ENCODE measurements at regions not wholly inside any gene's neighbourhood (a gene's known extent, or its start where the extent isn't known, plus 50 kb on each side); places are given as distances from the start of the nearest gene placed in this dataset.

GRCh38 chr17:70232466-70232865, 63.1 kb downstream of the KCNJ2 start:
- H3K27me3 ChIP-seq (ENCODE audit: control insufficient read depth, insufficient read depth, low read length): no peaks in the 10 kb centered on the region
- no peak overlapping the region for H2BK20ac ChIP-seq (ENCODE audit: low read depth, low read length)
- ATAC-seq (ENCODE audit: low read depth) (no peak), DNase-seq (no peak)
- CTCF ChIA-PET: interaction anchor here (1.4 kb wide), 1 partner anchor 15 kb away, joined by 3 read pairs; no protein-coding TSS in a partner anchor
- H3K18ac ChIP-seq (ENCODE audit: low read depth, low read length): no peak overlapping the region
- H3K4ac ChIP-seq (ENCODE audit: low read depth, low read length): no peak overlapping the region
- TF ChIP-seq CTCF (conservative IDR thresholded peaks at IDR 0.05; ENCODE audit: low read depth, low read length): no peak
- no peak overlapping the region for H2BK120ac ChIP-seq (ENCODE audit: low read depth, low read length)
- no CpG with 5 or more reads among the region's 2 CpGs for WGBS, 2 experiments (ENCODE audit: extremely low coverage in 2 of 2, insufficient read length in 1 of 2)
- no peak overlapping the region for H3K14ac ChIP-seq (replicated peaks; ENCODE audit: low read depth, low read length)
- H3K4me3 ChIP-seq (ENCODE audit: insufficient read depth, low read depth, low read length): no peak overlapping the region
- no peaks in the 10 kb centered on the region for H3K79me1 ChIP-seq (ENCODE audit: low read depth in 1 of 2, low read length in 2 of 2)
- H2BK5ac ChIP-seq (ENCODE audit: low read depth, low read length, poor library complexity, severe bottlenecking): no peak overlapping the region
- no peaks in the 10 kb centered on the region; the same call in 1 of the 2 replicates for H3K4me1 ChIP-seq (ENCODE audit: control insufficient read depth, insufficient read depth, low read length)
- H3K23ac ChIP-seq (ENCODE audit: low read depth, low read length): no peak overlapping the region
- no peak overlapping the region for H2AK9ac ChIP-seq (replicated peaks; ENCODE audit: low read depth, low read length, poor library complexity)
- no peak overlapping the region for H4K91ac ChIP-seq (ENCODE audit: insufficient read depth, low read depth, low read length)
- H3K9ac ChIP-seq (ENCODE audit: low read depth, low read length): no peak overlapping the region
- H2AK5ac ChIP-seq (ENCODE audit: low read depth, low read length): no peak overlapping the region
- H4K5ac ChIP-seq (ENCODE audit: low read depth, low read length): no peak overlapping the region
- POLR2A ChIA-PET (ENCODE audit: unreplicated experiment): no interaction called here
- H3K9me3 ChIP-seq (ENCODE audit: control insufficient read depth, insufficient read depth, low read length): no peaks in the 10 kb centered on the region
- no TSS peak for BruUV-seq (replicated peaks)
- H2AFZ ChIP-seq (replicated peaks; ENCODE audit: low read length, poor library complexity): no peak overlapping the region
- in situ Hi-C loops (cut with MboI; ENCODE audit: low sequenced_read_pairs): no loop called here
- no peaks in the 10 kb centered on the region for H4K20me1 ChIP-seq (ENCODE audit: insufficient read depth, low read length)
- no peak overlapping the region for H3K27ac ChIP-seq (ENCODE audit: insufficient read depth, low read length)
- no peak overlapping the region for H3K56ac ChIP-seq (ENCODE audit: extremely low read depth, insufficient read depth, low read length)
- no peaks in the 10 kb centered on the region for H3K9me1 ChIP-seq (ENCODE audit: insufficient read depth, low read length)
- intact Hi-C loops (cut with micrococcal nuclease): no loop called here
- no peak overlapping the region for H4K8ac ChIP-seq (ENCODE audit: low read depth in 2 of 2, low read length in 2 of 2)
- dilution Hi-C loops (cut with HindIII; ENCODE audit: low sequenced_read_pairs, unreplicated experiment): no loop called here
- no peaks in the 10 kb centered on the region for H3K36me3 ChIP-seq (ENCODE audit: control insufficient read depth, insufficient read depth, low read length)
- no peak overlapping the region for H2BK15ac ChIP-seq (ENCODE audit: low read depth, low read length)
- H3K4me2 ChIP-seq (ENCODE audit: low read depth, low read length): no peak overlapping the region

Data from IMR-90 (cell line).